NCI-H2196 treated with DMSO at 0.1 percent for 48 hours (cell line): ENCODE measurements at regions not wholly inside any gene's neighbourhood (a gene's known extent, or its start where the extent isn't known, plus 50 kb on each side); places are given as distances from the start of the nearest gene placed in this dataset.
"Not testable (repeated sequence)": the region's sequence is repeated elsewhere in the genome, so short reads cannot be mapped to it uniquely, and the experiment has no call there.

ENCODE experiments used
- DNase-seq: peaks from one replicate; lab custom pipeline; 2025; ENCODE audit not compliant: unreplicated experiment; lab: John Stamatoyannopoulos, UW

GRCh38 chr2:105691947-105692390, 52.7 kb upstream of the NCK2 start:
- no peak for DNase-seq

GRCh38 chr2:105690566-105690965, 54.1 kb upstream of the NCK2 start:
- DNase-seq = no peak

GRCh38 chr2:105689484-105689883, 55.2 kb upstream of the NCK2 start:
- DNase-seq = no peak

GRCh38 chr2:105688946-105689345, 55.8 kb upstream of the NCK2 start:
- DNase-seq = no peak

- no peak for DNase-seq
Measured at GRCh38 chr2:105686588-105686987, 58.1 kb upstream of the NCK2 start.

GRCh38 chr2:105683011-105683492, 61.7 kb upstream of the NCK2 start:
- DNase-seq = no peak

GRCh38 chr2:105682401-105682800, 62.3 kb upstream of the NCK2 start:
- no peak for DNase-seq

GRCh38 chr2:105681927-105682326, 62.8 kb upstream of the NCK2 start:
- no peak for DNase-seq

GRCh38 chr2:105680357-105680756, 64.4 kb upstream of the NCK2 start:
- no peak for DNase-seq

- DNase-seq = no peak
Measured at GRCh38 chr2:105678346-105678745, 66.4 kb upstream of the NCK2 start.

GRCh38 chr2:105677901-105678300, 66.8 kb upstream of the NCK2 start:
- DNase-seq = no peak

- DNase-seq = no peak
Measured at GRCh38 chr2:105675841-105676240, 68.9 kb upstream of the NCK2 start.

- no peak for DNase-seq
Measured at GRCh38 chr2:105674859-105675541, 69.7 kb upstream of the NCK2 start.

GRCh38 chr2:105674401-105674800, 70.3 kb upstream of the NCK2 start:
- no peak for DNase-seq

GRCh38 chr2:105671156-105671555, 73.6 kb upstream of the NCK2 start:
- no peak for DNase-seq

GRCh38 chr2:105669384-105669891, 75.3 kb upstream of the NCK2 start:
- DNase-seq = no peak

- no peak for DNase-seq
Measured at GRCh38 chr2:105665480-105665879, 79.2 kb upstream of the NCK2 start.

- no peak for DNase-seq
Measured at GRCh38 chr2:105660489-105660888, 84.2 kb upstream of the NCK2 start.

- DNase-seq = not testable (repeated sequence)
Measured at GRCh38 chr2:105655723-105656606, 88.7 kb upstream of the NCK2 start.

- DNase-seq = no peak
Measured at GRCh38 chr2:105655244-105655643, 89.5 kb upstream of the NCK2 start.

- DNase-seq = no peak
Measured at GRCh38 chr2:105654474-105655004, 90.2 kb upstream of the NCK2 start.

GRCh38 chr2:105653302-105653701, 91.4 kb upstream of the NCK2 start:
- no peak for DNase-seq
